Fibroblast of skin of right quadriceps (primary cell): ENCODE measurements at regions not wholly inside any gene's neighbourhood (a gene's known extent, or its start where the extent isn't known, plus 50 kb on each side); places are given as distances from the start of the nearest gene placed in this dataset.
A peak's percentile ranks its signal among the peaks of the same experiment; 100 is the strongest.
"Not testable (repeated sequence)": the region's sequence is repeated elsewhere in the genome, so short reads cannot be mapped to it uniquely, and the experiment has no call there.

Source experiments
- DNase-seq: peaks from one replicate; pipeline ENCODE4 v3.0.0-alpha.2; 2013

DNA sequence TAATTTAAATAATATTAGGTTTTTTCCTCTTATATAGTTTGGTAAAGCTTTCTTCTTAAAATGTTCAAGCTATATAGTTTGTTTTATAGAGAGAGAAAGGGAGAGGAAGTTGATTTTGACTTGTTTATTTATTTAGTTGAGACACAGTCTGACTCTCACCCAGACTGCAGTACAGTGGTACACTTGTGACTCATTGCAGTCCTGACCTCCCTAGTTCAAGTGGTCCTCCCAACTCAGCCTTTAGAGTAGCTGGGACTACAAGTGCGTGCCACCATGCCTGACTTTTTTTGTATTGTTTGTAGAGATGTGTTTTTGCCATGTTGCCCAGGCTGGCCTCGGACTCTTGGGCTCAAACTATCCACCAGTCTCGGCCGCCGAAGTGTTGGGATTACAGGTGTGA is 187.4 kb upstream of the TGIF2LY start:
- not testable (repeated sequence) for DNase-seq

DNA sequence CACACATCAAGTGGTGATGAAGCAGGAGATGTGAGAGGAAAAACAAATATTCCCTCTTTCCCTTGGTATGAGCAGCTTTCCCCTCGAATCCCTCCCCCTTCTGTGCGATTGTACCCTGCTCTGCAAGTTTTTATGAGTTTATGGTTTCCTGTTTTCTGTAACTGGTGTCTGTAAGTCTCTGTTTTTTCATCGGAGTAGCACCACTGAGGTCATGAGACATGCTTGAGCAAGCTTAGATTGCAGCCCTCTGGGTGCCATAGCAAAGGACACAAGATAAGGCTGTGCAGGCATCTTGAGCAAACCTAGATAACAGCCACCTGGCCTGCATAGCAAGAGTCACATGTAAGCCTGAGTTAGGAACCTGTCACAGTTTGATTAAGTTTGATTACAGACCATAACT is 174.6 kb upstream of the TGIF2LY start:
- DNase-seq: not testable (repeated sequence)

GRCh38 chrY:3405585-3405984 is 173.3 kb upstream of the TGIF2LY start:
- peak; percentile 0 for DNase-seq

GRCh38 chrY:3406896-3407452 is 171.9 kb upstream of the TGIF2LY start:
- DNase-seq: not testable (repeated sequence)

- not testable (repeated sequence) for DNase-seq
Observed at GRCh38 chrY:3410322-3410892, 168.5 kb upstream of the TGIF2LY start.
